Posterior vena cava (tissue), 2 donors: ENCODE measurements at regions not wholly inside any gene's neighbourhood (a gene's known extent, or its start where the extent isn't known, plus 50 kb on each side); places are given as distances from the start of the nearest gene placed in this dataset.

Source experiments
- DNase-seq: peaks from one replicate; pipeline ENCODE4 v3.0.0-alpha.2; 2020; ENCODE audit warnings: low spot score
- intact Hi-C, 2 donors: fragments of 100-400 bp; cut with DNase I; formaldehyde crosslinking; loops; one replicate each; pipeline versions ENCODE4 v1.14.1 to v1.14.2; 2022 to 2023
- donor health status: DM: yes; HTN: yes; CAD: no.
- donor health status: DM: yes; HTN: yes; CAD: no.

DNA sequence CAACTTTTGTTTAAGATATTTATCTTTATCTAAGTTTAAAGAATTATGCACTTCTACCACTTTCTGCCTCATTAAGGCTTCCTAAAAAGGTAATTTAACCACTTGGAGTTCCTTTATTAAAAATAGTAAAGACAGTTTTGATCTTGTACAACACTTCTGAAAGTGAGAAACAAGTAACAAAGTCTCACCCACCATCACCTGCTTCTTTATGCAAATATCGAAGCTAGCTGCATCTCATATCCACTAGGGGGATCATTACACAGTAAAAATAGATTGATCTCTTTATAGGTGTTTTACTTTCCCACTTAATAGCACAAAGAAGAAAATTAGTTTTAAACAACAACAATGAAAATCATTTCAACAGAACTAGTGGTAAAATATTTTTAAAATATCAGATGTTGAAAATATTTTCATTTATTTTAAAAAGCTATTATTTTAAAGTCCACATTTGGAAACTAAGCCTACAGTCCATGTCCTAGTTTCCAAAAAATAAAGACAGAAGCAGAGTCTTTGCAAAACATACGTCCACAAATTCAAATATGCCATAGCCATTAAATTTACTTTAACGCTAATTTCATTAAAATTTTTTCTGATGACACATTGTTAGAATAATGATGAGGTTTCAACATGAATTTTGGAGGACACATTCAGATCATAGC, 160.0 kb upstream of the SOX5 start:
- intact Hi-C loops, result no loop called here
- DNase-seq, result no peak

DNA sequence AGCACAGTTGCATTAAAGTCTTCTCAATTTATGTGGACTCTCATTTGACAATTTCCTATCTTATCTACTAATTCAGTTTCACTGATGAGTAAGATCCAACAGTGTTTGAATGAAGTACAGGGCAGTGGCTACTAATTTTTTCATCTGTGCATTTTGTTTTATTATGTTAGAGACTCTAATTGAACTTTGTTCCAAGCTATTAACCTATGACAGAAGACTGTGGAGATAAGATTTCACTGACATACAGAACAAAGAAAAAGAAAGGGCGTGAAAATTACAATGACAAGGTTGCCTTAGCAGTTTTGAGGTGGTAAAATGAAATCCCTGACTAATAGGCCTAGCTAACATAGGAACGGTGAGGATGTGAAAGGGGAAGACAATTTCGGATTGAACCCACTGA, 153.2 kb upstream of the SOX5 start:
- intact Hi-C loops, result no loop called here

GRCh38 chr12:24099576-24099975, 150.1 kb upstream of the SOX5 start:
- intact Hi-C loops, result no loop called here
- no peak for DNase-seq

More for the DNA sequence above, 153.2 kb upstream of the SOX5 start:
- DNase-seq, result no peak

- intact Hi-C loops, result no loop called here
Measured at GRCh38 chr12:24095245-24095644, 145.8 kb upstream of the SOX5 start.

DNA sequence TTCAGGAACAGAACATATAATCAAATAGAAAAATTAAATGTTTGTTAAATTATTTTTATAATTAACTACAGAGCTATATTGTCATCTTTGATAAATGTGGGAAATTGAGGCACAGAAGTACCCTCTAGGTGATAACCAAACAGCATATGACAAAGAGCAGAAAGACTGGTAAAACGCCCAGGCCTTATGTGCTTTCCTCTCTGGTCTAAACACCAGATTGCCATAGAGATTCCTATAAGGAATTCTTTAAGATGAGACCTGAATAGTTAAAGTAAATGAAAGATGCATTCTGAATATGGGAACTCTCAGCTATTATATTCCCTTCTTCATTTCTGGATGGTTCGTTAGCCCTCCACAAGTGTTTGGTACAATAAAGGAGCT, 140.0 kb upstream of the SOX5 start:
- DNase-seq, result no peak
- intact Hi-C loops, result no loop called here

More at GRCh38 chr12:24095245-24095644, 145.8 kb upstream of the SOX5 start:
- DNase-seq, result no peak

GRCh38 chr12:24088751-24089509, 139.5 kb upstream of the SOX5 start:
- no peak for DNase-seq
- intact Hi-C loops, result no loop called here

DNA sequence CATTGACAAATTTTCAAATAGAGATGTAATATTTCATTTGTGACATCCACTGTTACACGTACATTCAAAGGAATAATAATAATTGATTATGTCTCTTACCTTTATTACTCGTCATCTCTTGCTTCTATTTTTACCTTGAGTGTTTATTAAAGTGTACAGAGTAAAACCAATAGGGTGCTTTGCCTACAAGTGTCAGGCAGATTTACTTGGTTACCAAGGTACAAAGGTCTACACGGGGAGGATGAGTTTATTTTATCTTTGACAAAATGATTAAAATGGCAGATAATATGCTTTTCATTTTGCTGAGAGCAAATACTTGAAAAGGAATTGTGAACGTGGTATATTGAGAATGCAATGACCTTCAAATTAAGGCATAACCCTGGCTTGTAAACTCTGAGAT, 137.8 kb upstream of the SOX5 start:
- DNase-seq, result no peak
- intact Hi-C loops, result no loop called here

DNA sequence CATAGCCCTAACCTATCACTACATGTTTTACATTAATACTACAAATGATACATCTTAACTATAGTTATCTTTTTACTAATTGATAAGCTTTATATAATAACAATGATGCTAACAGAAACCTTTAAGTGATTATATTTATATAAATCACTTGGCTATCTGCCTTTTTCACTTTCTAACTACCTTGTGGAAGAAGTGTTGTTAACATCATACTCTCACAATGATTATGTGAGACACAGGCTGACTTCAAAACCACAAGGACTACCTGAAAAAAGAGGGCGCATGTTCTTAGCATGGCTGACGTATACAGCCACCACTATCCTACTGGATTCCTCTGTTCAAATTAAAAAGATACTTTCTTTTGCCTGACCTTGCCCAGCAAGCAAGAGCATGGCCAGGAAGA, 135.3 kb upstream of the SOX5 start:
- intact Hi-C loops, result no loop called here

GRCh38 chr12:24083838-24084237, 134.4 kb upstream of the SOX5 start:
- intact Hi-C loops, result no loop called here

More for the DNA sequence above, 135.3 kb upstream of the SOX5 start:
- DNase-seq, result no peak

GRCh38 chr12:24081606-24082005, 132.1 kb upstream of the SOX5 start:
- DNase-seq, result no peak
- intact Hi-C loops, result no loop called here

More at GRCh38 chr12:24083838-24084237, 134.4 kb upstream of the SOX5 start:
- DNase-seq, result no peak

DNA sequence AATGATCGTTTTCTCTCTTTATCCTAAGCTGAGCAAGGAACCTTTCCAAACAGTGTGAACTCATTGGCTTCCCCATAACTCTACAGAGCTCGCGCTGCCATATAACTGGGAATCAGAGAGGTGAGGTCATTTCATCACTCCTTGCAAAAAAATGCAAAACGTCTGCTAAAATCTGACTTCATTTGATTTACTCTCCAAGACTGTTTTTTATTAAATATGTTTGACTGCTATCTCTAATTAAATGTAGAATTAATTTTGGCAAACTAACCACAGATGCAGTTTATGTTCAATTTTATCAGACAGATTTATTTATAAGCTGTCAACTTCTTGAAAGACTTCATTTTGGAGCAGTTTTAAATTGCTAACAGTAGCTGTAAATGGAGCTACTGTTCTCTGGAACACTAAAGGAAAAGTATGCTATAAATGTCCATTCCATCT, 131.6 kb upstream of the SOX5 start:
- intact Hi-C loops, result no loop called here
- DNase-seq, result no peak

DNA sequence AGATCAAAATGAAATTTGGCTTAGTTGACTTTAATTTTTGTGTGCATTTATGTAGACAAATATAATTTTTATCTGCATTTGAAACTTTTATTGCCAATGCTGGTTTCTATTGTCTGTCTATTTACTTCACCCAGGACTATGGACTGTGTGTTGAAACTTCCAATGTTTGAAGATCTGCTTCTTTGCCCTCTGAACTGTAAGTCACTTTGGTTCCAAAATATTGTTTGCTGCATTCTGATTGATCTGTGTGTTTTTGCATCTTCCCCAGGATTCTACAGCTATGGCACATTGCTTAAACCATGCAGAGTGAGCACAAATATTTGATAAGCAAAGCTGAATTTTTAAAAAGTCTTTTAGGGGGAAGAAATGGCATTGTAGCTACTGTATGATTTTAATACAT, 131.0 kb upstream of the SOX5 start:
- DNase-seq, result no peak
- intact Hi-C loops, result no loop called here

DNA sequence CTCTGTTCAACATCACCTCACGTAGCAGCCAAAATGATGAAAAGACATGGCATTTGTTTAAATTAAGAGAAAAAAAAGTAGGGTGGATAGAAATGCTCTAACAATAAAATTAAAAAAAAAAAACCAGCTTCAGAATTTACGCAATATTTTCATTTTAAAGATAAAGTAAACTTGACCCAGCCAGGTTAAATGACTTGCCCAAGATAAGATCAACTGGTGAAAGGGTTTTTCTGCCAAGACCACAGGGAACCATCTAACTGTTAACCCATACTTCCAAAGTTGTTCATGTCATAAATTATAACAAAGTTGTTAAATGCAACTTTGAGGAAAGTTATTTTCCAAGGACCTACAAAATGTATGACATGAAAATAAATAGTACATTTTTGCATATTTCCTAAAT, 129.6 kb upstream of the SOX5 start:
- intact Hi-C loops, result no loop called here
- no peak for DNase-seq

DNA sequence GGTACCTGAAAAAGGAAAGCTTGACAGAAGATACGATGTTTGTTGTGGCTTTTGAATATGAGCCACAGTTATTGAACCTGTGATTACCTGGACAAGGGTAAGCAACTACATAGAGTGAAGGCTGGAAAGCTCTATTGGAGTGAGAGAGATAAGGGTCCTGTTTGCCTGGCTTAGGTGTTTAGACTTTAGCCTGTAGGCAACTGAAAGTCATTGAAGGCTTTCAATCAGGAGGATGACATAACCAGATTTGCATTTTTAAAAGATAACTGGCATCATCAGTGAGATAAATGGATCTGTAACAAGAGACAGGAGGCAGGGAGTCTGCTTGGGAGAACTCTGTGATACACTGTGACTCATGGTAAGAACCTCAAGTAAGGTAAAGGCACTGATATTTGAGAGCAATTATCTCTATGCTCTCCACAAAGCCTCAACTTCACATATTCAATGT, 128.9 kb upstream of the SOX5 start:
- intact Hi-C loops, result no loop called here
- no peak for DNase-seq

GRCh38 chr12:24077161-24077560, 127.7 kb upstream of the SOX5 start:
- no peak for DNase-seq
- intact Hi-C loops, result no loop called here

- no peak for DNase-seq
- intact Hi-C loops, result no loop called here
Measured at GRCh38 chr12:24075650-24076049, 126.2 kb upstream of the SOX5 start.

- intact Hi-C loops, result no loop called here
- no peak for DNase-seq
Measured at GRCh38 chr12:24073170-24073810, 123.8 kb upstream of the SOX5 start.

GRCh38 chr12:24072302-24072701, 122.8 kb upstream of the SOX5 start:
- intact Hi-C loops, result no loop called here
- DNase-seq, result no peak

DNA sequence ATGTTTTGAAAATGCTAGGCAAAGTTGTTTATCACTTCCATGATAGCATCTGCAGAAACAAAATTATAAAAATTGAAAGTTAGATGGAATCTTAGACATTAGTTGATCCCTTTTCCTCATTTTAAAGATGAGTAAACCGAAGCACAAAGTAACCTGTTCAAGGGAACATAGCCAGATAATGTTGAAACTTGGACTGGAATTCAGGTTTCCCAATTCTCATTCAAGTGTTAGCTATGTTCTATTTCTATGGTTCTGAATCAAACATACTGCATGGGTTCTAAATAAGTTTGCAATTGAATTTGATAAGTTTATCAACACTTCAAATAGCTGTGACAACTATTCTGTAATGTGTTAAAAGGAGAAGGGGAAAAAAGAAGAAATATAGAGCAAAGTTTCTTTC, 122.4 kb upstream of the SOX5 start:
- intact Hi-C loops, result no loop called here

DNA sequence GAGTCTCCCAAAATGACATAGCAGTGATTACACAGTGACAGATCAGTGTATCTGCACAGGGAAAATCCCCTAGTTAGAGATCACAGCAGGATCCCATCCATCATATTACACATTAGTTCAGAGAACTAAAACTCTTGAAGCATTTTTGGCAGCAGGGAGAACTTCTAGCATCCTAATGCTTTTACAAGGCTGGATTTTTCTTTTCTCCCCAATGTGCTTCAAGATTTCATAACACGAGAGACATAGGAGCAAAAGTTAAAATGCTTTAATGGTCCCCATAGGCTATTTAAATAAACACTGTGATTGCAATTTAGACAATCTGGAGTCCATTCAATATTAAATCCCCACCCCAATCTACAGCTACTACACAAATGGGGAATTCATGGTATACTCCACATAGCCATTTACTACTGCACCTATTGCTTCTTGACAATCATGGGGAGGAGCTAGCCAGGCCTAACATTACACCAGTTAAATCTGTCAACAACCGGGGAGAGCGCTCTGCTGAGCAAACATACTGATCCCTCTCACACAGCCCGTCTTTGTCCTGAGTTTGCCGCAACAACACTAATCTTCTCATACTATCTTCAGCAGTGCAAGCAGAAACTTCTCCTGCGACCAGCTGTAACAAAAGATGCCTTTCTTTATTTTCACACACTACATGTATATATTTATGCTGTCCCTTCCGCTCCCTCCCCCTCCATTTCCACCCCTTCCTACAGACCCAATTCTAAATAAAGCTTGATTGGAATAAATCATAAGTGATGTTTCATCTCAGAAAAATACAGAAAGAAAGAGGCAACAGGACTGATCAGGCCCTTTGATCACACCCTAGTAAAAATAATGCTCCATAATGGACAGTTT, 120.3 kb upstream of the SOX5 start:
- no peak for DNase-seq
- intact Hi-C loops, result no loop called here

More for the DNA sequence above, 122.4 kb upstream of the SOX5 start:
- DNase-seq, result no peak
